HG03354 (cell line): ENCODE measurements at regions not wholly inside any gene's neighbourhood (a gene's known extent, or its start where the extent isn't known, plus 50 kb on each side); places are given as distances from the start of the nearest gene placed in this dataset.

Experiments used
- ATAC-seq: cut with Tn5 transposase; IDR thresholded peaks from one replicate; pipeline ENCODE4 v1.9.1; 2021; ENCODE audit warnings: mild to moderate bottlenecking; ENCODE audit not compliant: unreplicated experiment, poor library complexity, severe bottlenecking

DNA sequence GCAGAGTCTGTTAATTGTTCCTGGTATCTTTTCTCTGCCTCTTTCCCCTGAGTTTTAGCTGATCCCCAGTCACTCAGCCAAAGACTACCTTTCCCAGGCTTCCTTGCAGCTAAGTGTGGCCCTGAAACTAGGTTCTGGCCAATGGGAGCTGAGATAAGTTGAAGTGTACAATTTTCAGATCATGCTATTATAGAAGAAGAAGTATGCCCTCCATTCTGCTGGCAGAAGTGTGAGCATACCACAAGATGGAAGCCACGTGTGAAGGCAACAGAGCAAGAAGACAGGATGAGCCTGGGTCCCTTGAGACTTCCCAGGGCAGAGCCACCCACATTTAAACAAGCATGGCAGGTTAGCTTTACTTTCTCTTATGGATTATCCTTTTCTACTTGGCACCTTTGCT lies 273.2 kb downstream of the HIVEP2 start:
- ATAC-seq, result peak; percentile 86

DNA sequence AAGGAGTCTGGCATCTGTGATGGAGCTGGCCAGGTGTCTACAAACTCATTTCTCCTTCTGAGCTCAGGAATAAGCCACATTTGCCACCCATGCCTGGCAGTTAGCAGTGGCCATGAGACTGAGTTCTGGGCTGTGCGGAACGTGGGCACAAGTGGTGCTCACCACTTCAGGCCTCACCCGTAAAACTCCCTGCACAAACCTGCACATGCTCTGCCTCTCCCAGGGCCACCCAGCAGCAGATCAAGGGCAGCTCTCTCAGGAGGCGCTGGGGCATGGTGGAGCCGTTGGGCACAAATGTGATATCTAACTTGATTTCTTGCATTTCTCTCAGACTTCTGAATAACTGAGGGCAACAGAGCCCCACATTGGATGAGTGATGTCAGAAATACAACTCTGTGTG lies 269.5 kb downstream of the HIVEP2 start:
- ATAC-seq, result no peak

DNA sequence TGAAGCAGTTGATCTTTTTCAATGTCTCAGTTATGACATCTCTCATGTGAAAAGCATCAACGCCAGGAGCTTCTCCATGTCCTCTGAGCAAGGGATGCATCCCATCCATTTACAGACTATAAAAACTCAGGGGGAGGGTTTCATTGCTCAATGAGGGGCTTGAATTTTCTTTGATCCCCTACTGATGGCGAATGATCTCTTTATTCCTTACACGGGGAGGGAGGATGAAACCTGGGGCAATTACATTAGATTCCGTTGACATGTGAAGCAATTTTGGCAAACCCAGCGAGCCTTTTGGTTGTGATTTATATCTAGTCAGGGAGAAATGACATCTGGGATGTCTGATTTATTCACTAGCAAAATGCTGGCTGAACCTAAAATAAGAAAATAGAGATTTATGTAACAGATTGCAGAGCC lies 268.9 kb downstream of the HIVEP2 start:
- no peak for ATAC-seq

DNA sequence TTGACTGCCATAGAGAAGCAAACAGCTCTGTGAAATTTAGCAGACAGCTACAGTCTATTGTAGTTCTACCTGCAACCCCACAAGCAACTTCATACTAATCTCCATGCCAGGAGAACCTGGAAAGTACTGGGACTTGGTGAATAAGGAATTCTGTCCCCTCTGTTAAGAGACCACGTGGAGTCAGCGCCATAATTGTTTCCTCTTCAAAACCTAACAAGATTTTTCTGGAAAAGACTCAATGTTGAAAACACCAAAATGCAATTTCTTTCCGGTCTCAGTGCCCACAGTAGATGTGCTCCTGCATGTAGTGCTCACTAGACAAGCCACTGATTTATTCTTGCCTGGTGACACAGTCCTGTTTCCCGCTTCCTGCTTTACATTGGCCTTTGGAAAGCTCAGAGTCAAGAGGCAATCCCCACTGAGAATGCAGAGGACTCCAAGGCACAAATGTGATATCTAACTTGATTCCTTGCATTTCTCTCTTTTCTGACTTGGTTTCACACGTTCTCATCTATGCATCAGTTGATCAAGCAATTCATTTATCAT lies 268.3 kb downstream of the HIVEP2 start:
- no peak for ATAC-seq

DNA sequence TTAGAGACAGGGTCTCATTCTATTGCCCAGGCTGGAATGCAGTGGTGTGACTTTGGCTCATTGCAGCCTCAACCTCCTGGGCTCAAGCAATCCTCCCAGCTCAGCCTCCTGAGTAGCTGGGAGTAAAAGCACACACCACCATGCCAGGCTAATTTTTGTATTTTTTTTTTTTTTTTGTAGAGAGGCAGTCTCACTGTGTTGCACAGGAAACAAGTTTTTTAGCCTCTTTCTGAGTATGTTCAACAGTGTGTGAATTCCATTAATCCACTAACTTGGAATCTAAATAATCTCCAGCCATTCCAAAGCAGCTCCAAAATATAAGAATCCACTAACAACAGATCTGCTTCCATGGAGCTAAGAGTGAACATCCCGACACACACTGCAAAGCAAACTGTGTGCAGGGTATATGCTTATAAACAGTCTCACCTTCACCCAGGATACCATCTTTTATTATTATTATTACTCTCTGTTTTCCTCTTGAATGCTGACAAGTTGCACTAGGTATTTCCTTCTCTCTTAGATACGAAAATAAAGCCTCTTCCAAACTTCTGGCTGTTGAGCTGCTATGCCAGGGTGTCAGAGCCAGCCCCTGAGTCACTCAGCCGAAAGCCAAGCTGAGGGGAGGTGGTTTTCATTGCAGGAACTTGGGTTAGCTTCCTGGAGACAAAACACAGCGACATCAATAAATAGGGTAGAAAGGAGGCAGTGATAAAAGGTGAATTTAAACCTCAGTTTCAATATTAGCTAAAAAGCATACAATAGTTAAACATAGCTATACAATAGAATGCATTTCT lies 264.9 kb downstream of the HIVEP2 start:
- no peak for ATAC-seq

DNA sequence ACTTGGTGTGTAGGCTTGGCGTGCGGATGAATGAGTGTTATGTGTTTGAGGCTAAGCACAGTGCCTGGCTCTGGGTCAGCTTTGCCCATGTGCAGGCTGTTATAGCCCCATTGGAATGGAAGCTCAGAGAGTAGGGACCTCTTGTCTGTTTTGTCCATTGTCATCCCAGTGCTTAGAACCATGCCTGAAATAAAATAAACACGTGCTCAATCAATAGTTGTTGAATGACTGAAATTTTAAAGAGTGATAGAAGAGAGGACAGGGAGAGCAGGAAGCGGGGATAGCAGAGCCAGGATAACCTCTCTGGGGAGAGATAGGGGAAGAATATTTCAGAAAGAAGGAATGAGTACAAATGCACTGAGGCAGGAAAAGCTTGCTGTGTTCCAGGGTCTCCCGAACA lies 263.9 kb downstream of the HIVEP2 start:
- no peak for ATAC-seq

DNA sequence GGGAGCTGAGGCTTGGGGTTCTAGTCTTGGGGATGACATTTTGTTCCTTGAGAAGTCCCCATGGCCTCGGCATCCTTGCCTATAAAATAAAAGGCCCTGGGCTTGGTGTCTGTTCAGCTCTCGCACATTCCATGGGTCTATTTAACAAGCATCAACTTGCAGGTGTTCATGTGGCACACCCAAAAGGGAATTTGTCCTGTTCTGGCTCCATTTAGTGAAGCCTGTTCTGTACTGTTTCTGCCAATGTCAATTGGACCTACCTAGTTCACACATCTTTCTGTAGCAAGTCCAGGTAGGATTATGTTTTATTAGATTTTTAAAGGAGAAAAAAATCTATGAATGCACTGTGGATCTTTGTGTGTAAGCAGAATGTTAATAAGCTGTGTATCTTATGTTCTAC lies 262.0 kb downstream of the HIVEP2 start:
- ATAC-seq, result no peak

DNA sequence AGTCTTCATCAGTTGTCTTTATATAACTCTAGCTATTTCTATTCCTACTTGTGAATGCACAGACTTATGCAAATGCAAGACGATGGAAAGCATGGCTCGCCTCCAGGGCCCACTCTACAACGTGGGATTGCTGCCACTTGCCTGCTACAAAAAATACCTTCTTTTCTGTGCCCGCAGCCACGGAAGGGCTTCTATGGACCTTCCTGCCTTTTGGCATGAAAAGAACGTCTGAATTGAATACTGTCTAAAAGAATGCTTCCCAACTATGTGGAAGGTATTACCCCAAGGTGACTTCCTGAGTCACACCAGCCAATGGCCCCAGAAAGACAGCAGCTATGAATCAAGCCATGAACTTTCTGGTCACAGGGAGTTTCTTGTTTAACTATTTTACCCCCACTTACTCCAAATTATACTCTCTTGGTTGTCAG lies 261.2 kb downstream of the HIVEP2 start:
- ATAC-seq, result no peak

DNA sequence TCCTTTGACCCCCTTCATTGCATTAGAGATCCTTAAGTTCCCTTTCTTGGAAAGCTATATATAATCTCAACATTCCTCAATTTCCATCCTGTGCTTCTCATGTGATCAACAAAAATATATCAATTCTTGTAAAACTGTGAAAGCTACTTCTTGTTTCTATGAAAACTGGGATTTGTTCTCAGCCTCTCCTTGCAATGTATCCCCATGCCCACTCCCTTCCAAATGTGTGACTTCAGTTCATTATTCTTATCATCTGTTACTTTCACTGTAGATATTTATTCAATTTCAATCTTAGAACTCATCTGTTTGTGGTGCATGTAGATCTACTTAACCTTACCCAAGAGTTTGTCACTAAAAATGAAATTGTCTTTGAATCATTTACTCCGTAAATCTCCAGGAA lies 260.6 kb downstream of the HIVEP2 start:
- no peak for ATAC-seq

DNA sequence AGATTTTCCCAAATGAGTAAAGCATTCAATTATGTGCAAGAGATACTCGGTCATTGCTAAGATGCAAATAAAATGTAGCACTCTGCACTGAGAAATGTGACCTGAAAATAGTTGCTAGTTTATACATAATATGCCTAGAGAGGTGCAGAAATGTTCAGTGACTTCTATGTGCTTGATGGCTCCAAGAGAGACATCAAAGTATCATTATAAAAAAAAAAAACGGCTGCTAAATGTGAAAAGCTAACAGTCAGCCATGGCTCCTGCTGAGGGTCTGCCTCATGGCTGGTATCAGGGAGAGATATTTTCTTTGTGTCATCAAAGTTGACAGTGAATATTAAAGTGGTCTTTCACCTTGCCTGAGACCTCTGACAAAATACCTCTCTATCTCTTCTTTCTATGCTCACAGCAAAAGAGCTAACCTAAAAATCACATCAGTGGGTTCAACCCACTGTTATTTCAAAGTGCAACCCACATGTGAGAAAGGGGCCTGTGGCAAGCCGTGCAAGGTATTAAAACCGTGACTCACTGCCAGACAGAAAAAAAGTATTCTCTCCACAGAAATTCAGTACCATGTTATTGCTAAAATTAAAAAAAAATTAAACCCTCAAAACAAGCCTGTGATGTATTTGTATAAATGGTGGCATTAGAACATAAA lies 259.0 kb downstream of the HIVEP2 start:
- no peak for ATAC-seq

DNA sequence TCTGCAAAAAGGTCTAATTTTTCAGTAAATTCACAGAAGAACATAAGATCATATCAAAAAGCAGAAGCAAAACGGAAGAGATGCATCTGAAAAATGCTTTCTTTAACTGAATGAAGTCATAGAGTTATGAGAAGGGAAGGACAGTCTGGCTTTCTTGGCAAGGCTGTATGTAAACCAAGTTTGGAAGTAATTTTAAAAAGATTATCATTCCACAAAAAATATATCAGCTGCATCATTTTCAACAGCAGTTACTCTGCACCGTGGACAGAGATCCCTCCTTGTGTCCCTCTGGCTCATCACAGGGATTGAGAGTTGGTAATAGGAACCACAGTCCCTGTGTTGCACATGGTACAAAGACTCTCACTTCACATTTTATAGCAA lies 258.5 kb downstream of the HIVEP2 start:
- ATAC-seq, result no peak

DNA sequence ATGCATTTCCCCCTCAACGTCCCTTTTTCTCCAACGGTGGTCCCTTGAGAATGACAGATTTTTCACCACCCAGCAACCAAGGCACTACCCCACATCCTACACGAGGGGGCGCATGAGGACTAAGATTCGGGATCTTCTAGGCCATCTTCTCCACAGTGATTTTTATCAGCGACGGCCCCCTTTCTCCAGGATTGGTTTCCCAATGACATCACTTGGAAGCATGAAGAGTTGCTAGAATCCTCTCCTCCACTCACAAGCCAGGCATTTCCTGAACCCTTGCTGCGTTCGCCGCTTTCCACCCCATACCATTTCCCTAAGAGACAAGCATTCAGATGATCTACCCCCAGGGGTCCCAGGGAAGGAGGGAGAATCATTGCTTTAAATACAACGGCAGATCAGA lies 252.0 kb downstream of the HIVEP2 start:
- peak; percentile 80 for ATAC-seq

DNA sequence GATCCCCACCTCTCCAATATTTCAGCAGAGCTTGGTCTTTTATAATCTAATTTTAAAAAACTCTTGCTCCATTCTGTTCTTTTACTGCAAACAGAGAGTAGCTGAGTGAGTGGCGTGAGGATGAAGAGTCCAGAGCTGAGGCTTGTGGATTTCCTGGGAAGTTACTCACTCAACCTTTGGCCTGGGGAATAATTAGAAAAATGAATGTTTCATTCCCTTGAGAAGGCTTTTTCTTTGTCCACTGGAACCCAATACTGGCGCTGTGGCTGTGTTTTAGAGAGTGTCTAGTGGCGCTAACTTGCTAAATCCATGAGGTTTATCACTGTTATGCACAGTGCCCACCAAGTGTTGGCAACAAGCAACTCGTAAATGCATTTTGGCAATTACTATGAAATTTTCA lies 251.5 kb downstream of the HIVEP2 start:
- ATAC-seq, result no peak

DNA sequence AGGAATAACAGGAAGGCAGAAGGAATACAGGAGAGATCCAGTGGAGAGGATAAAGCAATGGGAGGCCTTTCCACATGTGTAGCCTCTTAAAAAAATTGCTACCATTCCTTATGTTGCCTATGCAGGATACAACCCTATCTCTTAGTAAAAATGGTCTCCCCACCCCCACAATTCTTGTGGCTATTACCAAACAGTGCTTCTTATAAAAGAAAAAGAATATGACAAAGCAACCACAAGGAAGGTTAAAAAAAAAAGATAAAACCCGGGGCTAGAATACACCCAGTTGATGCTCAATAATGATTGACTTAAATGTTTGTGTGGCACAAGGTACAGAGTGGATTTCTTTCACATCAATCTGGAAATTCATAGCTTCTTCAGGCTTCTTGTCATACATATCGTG lies 250.9 kb downstream of the HIVEP2 start:
- ATAC-seq, result no peak

DNA sequence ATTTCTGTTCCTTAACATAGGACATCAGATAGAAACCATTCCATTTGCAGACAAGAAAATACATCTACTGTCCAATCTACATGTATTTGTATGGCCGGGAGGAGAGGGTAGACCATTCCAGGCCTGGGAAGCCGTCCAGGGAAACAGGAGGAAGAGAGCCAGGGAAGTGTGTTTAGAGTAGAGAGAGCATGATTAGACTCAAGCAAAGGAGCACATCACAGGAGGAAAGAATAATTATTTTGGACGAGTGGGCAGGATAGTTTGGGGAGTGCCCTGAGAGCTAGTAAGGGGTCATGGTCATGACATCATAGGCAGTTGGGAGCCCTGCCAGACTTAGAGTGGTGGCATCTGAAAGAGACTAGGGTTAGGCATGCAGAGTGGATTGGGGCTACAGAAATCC lies 250.0 kb downstream of the HIVEP2 start:
- no peak for ATAC-seq

DNA sequence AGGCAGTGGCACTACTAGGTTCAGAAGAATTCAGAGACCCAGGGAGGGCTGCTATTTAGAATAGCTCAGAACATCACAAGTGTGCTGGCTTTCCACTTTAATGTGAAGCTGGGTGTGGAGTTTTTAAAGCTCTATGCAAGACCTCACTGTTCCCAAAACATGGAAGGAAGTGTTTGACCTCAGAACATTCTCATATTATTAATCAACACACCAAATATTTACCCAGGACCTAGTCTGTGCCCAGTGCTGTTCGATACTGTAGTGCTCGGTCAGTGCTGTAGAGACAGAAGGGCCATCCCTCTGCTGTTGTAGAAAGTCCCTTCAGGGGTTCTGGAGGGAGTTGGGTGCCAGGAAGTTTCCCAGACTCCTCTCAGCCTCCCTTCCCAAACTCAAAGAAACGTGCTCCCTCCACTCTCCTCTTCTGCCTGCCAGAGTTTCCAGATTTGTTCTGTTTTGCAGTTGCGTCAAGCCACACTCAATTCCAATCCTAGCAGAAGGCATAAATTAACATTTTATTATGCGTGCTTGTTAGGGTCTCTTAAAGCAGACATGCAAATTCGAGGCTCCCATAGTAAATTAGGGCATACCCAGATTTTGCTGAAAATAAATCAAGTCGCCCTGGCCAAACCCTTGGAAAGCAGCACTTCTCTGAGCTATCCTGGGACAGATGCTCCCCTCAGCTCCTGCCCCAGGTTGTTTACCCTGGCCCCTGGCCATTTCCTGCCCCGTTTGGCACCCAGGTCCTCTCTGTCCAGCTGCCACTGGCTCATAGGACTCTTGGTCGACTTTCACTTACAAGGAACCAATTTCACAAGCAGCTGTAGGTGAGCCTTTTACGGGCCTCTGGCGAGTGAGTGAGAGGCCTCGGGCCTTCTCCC lies 248.6 kb downstream of the HIVEP2 start:
- ATAC-seq, result no peak

DNA sequence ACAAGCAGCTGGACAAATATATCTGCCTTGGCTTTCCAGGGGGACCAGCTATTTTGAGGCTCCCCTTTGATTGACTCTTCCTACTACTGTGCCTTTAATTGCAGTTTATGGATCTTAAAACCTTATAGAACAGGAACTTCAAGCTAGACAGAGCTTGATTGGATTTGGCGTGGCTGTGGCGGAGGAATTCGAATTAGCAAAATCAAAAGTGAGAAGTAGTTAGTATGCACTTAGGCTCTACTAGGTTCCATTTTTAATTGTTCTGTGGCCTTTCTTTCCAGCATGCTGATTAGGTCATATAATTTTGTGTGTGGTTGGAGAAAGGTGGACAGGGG lies 248.0 kb downstream of the HIVEP2 start:
- no peak for ATAC-seq

DNA sequence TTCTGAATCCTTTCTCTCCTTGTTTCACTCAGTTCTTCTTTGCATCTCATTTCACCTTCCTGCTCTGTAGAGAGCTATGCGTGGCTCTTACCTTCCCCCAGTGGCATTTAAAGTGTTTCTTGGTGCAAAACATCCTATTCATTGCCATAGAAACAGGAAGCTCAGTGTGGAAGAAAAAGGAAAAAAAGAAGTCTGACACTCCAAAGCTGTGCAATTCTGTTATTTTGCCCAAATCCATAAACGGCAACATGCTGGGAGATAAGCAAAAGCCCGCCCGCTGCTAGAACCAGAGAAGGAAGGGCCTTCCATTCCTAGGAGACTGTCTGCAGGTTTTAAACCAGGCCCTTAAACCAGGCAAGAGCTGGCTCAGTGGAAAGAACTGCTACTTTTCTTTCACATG lies 247.1 kb downstream of the HIVEP2 start:
- no peak for ATAC-seq

DNA sequence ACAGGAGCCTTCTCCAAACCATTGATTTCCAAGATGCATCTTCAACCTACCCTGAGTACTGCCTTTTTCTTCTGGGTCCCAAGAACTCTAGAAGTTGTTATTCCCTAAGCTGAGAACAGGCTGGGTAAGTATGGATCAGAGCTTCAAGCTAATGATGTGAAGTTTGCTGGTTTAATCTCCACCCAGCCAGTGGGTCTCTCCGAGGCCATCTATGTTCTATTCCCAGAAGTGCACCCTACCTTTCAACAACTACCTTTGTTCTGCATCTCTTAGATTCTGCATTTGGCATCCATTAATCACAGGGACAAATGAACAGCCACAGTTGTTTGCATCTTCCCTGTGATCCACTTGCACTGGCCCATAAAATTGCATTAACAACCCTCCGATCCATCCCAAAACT lies 246.2 kb downstream of the HIVEP2 start:
- no peak for ATAC-seq

DNA sequence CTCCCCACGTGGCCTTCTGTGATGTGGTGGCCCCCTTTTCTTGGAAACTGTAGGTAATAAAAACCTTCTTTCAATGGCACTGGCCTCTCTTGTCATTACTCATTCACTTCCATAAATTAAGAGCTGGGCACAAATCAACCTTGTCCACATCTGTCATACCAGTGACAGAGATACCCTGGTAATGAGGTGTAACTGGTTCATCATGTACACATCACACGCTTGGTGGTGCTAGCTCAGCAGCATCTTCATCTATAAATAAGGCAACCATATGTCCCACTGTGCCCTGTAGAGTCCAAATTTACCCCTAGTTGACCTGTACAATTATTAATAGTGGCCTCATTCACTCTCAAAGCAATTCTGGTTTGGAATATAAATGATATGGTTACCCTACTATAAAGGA lies 245.6 kb downstream of the HIVEP2 start:
- ATAC-seq, result no peak
